Parathyroid adenoma (tissue), 2 donors: ENCODE measurements at regions not wholly inside any gene's neighbourhood (a gene's known extent, or its start where the extent isn't known, plus 50 kb on each side); places are given as distances from the start of the nearest gene placed in this dataset.

Experiments used
- H2AFZ ChIP-seq: fragments of 300-600 bp; sonication (generic); one replicate; pipeline ENCODE4 v1.7.0; 2017; ENCODE audit warnings: antibody characterized with exemption, mild to moderate bottlenecking
- H3K27ac ChIP-seq: fragments of 300-600 bp; sonication (generic); one replicate; pipeline ENCODE4 v1.7.0; 2017
- H3K27me3 ChIP-seq: fragments of 300-600 bp; sonication (generic); one replicate; pipeline ENCODE4 v1.7.0; 2017; ENCODE audit warnings: low read length; ENCODE audit not compliant: control insufficient read depth, insufficient read depth
- H3K36me3 ChIP-seq: fragments of 300-600 bp; sonication (generic); one replicate; pipeline ENCODE4 v1.7.0; 2017; ENCODE audit warnings: low read length; ENCODE audit not compliant: control insufficient read depth, insufficient read depth
- H3K4me1 ChIP-seq: fragments of 300-600 bp; sonication (generic); one replicate; pipeline ENCODE4 v1.7.0; 2017; ENCODE audit warnings: control low read depth
- H3K4me2 ChIP-seq: fragments of 300-600 bp; sonication (generic); one replicate; pipeline ENCODE4 v1.7.0; 2017; ENCODE audit warnings: low read length
- H3K4me3 ChIP-seq: fragments of 300-600 bp; sonication (generic); one replicate; pipeline ENCODE4 v1.7.0; 2017; ENCODE audit warnings: low read depth, low read length
- H3K79me2 ChIP-seq: fragments of 300-600 bp; sonication (generic); one replicate; pipeline ENCODE4 v1.7.0; 2017; ENCODE audit warnings: control low read depth
- H3K9ac ChIP-seq: fragments of 300-600 bp; sonication (generic); one replicate; pipeline ENCODE4 v1.7.0; 2017; ENCODE audit warnings: mild to moderate bottlenecking
- H3K9me3 ChIP-seq: fragments of 300-600 bp; sonication (generic); one replicate; pipeline ENCODE4 v1.7.0; 2017; ENCODE audit warnings: low read length; ENCODE audit not compliant: control insufficient read depth
- CTCF ChIP-seq: fragments of 300-600 bp; sonication (generic); IDR thresholded peaks from one replicate; pipeline ENCODE4 v1.7.0; 2017; ENCODE audit warnings: antibody characterized with exemption, mild to moderate bottlenecking
- donor health status: primary hyperparathyroidism.

GRCh38 chr3:110744723-110745122 lies 326.9 kb upstream of the NECTIN3 start:
- Histone ChIP-seq H2AFZ (no peak overlapping the region), H3K9ac (no peak overlapping the region), H3K36me3 (no peaks in the 10 kb centered on the region), H3K27me3 (no peaks in the 10 kb centered on the region), H3K4me2 (no peak overlapping the region), H3K4me3 (no peak overlapping the region), H3K4me1 (no peaks in the 10 kb centered on the region), H3K27ac (no peak overlapping the region), H3K79me2 (no peaks in the 10 kb centered on the region), H3K9me3 (no peaks in the 10 kb centered on the region)
- TF ChIP-seq CTCF, result no peak

GRCh38 chr3:110749006-110749405 lies 322.6 kb upstream of the NECTIN3 start:
- no peaks in the 10 kb centered on the region for H3K9me3 ChIP-seq
- no peaks in the 10 kb centered on the region for H3K27me3 ChIP-seq
- no peak for TF ChIP-seq CTCF
- no peak overlapping the region for H3K27ac ChIP-seq
- H3K4me1 ChIP-seq, result no peaks in the 10 kb centered on the region
- no peaks in the 10 kb centered on the region for H3K79me2 ChIP-seq
- no peaks in the 10 kb centered on the region for H3K36me3 ChIP-seq
- H3K9ac ChIP-seq, result no peak overlapping the region
- H3K4me2 ChIP-seq, result no peak overlapping the region
- no peak overlapping the region for H2AFZ ChIP-seq
- H3K4me3 ChIP-seq, result no peak overlapping the region

GRCh38 chr3:110750201-110750600 lies 321.4 kb upstream of the NECTIN3 start:
- TF ChIP-seq CTCF, result no peak
- no peaks in the 10 kb centered on the region for H3K9me3 ChIP-seq
- no peak overlapping the region for H3K4me3 ChIP-seq
- no peaks in the 10 kb centered on the region for H3K36me3 ChIP-seq
- no peak overlapping the region for H3K27ac ChIP-seq
- no peaks in the 10 kb centered on the region for H3K27me3 ChIP-seq
- H3K9ac ChIP-seq, result no peak overlapping the region
- H3K79me2 ChIP-seq, result no peaks in the 10 kb centered on the region
- H3K4me1 ChIP-seq, result no peaks in the 10 kb centered on the region
- H2AFZ ChIP-seq, result no peak overlapping the region
- H3K4me2 ChIP-seq, result no peak overlapping the region

- Histone ChIP-seq H3K4me3 (no peak overlapping the region), H3K4me1 (no peaks in the 10 kb centered on the region), H3K4me2 (no peak overlapping the region), H2AFZ (no peak overlapping the region), H3K9me3 (no peaks in the 10 kb centered on the region), H3K79me2 (no peaks in the 10 kb centered on the region), H3K27me3 (no peaks in the 10 kb centered on the region), H3K9ac (no peak overlapping the region), H3K27ac (no peak overlapping the region), H3K36me3 (no peaks in the 10 kb centered on the region)
- TF ChIP-seq CTCF, result no peak
These were observed 319.3 kb upstream of the NECTIN3 start for GRCh38 chr3:110752307-110752706.

GRCh38 chr3:110753516-110753915 lies 318.1 kb upstream of the NECTIN3 start:
- Histone ChIP-seq H3K36me3 (no peaks in the 10 kb centered on the region), H3K27ac (no peak overlapping the region), H3K9me3 (no peaks in the 10 kb centered on the region), H3K4me1 (no peaks in the 10 kb centered on the region), H3K4me2 (no peak overlapping the region), H3K27me3 (no peaks in the 10 kb centered on the region), H2AFZ (no peak overlapping the region), H3K79me2 (no peaks in the 10 kb centered on the region), H3K9ac (no peak overlapping the region), H3K4me3 (no peak overlapping the region)
- TF ChIP-seq CTCF, result no peak
